NCI-H510A (cell line): ENCODE measurements at regions not wholly inside any gene's neighbourhood (a gene's known extent, or its start where the extent isn't known, plus 50 kb on each side); places are given as distances from the start of the nearest gene placed in this dataset.

Source experiments
- DNase-seq: peaks from one replicate; lab custom pipeline; 2025; lab: John Stamatoyannopoulos, UW

DNA sequence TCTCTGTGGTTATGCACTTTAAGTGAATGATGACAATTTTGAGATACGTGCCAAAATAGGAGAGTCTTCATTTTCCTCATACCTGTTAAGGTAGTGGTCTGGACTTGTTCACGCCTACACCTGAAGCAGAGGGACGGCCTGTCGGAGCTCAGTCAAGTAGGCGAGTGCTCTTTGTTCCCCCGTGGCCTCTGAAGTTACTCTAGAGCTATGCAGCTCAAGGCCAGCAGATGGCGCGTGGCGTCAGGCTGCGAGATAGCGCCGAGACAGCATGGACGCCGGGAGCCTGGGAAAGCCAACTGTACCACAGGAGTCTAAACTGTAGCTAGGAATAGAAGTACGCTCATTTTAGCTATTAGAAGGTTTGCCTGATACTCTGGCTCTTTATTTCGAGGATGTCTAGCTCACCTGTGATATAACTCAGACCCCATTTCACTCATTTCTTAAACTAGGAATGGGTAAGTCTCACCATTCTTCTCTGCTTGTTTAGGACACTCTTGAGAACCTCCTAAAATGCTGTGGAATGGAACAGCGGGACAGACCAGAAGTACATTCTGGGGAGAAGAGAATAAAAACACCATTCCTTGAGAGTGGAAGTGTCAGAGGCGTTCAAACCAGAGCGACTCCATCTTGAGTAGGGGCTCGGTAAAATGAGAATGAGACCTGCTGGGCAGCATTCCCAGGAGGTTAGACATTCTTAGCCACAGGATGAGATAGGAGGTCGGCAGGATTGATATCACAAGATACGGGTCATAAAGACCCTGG lies 267.4 kb upstream of the HMGA2 start:
- DNase-seq: peak; percentile 49

DNA sequence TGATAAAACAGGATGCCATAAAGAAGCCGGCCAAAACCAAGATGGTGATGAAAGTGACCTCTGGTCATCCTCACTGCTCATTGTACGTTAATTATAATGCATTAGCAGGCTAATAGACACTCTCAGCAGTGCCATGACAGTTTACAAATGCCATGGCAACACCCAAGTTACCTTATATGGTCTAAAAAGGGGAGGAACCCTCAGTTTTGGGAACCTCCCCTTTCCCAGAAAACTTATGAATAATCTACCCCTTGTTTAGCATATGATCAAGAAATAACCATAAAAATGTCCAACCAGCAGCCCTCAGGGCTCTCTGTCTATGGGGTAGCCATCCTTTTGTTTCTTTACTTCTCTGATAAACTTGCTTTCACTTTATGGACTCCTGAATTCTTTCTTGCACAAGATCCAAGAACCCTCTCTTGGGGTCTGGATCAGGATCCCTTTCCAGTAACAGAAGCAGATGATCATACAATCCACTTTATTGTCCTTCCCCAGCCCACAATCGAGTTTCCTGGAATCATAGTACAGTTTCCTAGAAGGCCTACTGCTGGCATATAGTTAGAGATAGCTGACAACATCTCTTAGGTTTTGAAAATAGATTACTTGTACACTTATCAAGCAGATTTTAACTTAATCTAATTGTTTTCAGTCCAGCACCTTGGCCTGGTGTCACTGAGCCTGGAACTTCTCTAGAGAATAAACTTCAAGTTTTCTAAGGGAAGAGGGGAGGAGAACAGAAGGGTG lies 266.7 kb upstream of the HMGA2 start:
- DNase-seq: no peak

DNA sequence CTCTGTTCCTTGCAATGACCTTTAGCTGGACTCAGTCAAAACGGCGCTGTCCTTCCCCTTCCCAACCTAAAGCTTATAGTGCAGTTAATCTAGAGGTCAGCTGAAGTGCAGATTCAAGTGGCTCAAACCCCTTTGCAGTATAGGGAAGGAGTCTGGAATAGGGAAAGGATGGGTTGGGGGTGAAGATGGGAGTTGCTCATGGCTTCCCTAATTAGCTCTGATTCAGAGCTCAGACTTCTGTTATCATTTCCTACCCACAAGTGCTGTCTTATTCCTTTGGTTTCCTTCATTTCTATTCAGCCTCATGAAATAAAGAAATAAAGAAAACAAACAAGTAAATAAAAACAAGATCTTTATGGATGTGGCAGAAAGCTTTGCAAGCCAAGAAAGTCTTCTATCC lies 264.0 kb upstream of the HMGA2 start:
- DNase-seq: no peak

DNA sequence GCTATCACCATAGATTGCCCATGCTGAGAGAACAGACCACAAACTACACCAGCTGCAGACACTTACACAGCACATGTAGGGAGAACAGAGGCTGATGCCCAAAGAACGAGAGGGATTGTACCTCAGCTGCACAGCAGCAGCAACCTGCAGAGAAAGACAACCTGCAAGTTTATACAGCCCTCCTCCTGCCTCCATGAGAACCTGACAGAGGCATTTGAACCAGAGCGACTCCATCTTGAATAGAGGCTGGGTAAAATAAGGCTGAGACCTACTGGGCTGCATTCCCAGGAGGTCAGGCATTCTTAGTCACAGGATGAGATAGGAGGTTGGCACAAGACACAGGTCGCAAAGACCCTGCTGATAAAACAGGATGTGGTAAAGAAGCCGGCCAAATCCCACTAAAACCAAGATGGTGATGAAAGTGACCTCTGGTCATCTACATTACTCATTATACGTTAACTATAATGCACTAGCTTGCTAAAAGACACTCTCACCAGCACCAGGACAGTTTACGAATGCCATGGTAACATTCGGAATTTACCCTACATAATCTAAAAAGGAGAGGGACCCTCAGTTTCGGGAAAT lies 262.4 kb upstream of the HMGA2 start:
- no peak for DNase-seq

DNA sequence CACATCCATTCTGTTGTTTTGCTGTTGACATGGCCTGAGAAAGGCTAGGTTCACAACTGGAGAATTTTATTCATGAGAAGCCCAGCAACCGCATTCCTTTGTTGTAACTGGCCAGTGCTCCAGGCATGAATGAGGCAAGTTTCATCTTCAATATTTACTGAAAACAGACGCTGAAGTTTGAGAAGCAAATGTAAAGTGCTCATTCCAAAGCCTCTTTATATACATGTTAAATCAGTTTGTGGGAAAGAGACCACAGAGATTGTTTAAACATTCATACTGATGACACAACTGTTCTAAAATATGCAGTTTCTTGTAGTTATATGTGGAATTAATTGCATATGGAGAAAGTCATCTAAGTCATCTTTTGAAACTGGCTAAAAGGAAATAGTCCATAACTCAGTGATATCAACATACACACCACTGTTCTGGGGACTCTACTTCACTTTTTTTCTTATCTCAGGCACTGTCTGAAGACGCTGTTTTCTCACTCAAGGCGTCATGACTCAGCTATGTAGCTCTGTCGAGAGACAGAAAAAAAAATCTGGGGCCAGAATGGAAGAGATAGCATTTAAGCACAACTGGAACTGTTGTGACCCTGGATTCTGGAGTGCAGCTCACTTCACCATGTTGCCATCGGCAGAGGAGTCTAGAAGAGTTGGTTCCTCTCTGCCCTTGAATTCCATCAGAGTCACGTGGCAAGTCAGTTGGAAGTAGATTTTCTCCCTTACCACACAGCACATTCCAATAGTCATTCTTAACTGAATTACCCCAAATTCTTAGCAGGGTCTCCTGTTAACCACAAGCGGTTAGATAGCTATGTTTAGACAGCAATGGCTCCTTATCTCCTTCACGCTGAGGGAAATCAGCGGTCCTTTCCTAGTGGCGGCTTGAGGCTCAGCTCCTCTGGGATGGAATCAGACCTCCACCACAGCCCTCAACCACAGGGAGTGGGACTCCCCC lies 258.4 kb upstream of the HMGA2 start:
- no peak for DNase-seq

DNA sequence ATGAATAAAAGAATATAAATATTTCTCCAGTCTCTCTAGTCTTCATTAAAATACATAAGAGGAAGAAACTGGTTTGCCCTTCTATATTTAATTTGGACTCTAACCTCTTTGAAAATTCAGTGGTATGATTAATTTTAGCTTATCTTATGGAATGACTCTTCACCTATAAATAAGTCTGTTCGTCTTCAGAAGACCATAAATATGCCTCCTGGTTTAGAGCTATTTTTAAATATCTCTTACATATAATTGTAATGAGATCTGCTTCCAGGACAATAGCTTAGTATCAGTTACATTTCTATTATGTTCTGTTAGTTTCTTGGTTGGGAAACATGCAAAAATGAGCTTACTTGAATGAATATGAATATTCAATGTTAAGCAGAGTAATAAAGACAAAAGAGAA lies 257.5 kb upstream of the HMGA2 start:
- DNase-seq: no peak

DNA sequence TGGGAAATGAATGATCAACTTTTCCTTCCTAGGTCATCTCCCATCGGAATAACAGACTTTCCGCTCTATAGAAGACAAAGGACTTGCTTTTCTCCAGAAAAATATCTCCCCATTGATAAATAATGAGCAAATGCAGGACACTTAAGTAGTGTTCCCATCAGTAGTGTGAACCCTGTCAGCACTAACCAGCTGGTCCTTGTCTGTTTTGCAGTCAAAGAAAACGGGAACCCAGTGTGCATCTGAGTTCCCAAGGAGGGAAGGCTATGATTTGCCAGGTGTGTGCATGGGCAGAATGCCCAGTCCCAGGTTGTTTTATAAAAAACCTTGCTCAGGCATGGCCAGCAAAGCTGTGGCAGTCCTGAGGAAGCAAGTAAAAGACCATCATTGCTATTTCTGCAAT lies 256.5 kb upstream of the HMGA2 start:
- DNase-seq: no peak

DNA sequence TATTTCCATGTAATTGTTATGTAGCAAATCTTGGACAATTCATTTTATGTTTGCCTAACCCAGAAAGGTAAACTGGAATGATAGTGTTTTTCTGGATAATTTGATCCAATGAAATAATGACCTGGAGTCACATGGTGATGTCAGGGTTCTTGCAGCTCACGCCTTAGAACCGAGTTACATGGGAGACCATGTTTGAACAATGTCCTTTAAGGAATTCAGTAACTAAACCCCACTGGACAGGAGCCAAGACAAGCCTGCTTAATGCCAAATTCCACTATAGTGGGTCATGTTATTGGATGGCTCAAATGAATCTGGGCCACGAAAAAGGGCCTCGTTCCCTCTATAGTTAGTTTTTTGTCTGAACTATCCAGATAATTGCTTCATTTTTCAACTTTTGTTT lies 255.8 kb upstream of the HMGA2 start:
- no peak for DNase-seq

DNA sequence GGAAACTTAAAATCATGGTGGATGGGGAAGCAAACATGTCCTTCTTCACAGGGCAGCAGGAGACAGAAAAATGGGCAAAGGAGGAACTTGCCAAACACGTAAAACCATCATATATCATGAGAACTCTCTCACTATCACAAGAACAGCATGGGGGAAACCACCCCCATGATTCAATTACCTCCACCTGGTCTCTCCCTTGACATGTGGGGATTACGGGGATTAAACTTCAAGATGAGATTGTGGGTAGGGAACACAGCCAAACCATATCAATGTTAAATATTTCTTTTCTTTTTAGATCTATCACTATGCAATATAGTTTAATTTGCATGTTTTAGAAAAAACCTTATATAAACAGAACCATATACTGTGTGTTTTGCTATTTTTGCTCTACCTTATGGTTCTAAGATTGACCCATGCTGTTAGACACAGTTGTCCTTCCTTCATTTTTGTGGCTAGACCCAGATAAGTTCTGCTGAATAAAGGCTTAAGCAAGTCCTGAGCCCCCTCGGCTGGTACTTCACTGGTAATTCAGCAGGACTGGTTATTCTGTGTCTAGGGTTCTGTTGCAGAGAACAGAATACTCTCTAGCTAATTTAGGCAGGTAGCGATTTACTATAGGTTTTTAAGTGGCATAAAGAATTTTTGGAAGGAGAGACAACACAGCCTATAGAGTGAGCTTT lies 253.7 kb upstream of the HMGA2 start:
- no peak for DNase-seq

DNA sequence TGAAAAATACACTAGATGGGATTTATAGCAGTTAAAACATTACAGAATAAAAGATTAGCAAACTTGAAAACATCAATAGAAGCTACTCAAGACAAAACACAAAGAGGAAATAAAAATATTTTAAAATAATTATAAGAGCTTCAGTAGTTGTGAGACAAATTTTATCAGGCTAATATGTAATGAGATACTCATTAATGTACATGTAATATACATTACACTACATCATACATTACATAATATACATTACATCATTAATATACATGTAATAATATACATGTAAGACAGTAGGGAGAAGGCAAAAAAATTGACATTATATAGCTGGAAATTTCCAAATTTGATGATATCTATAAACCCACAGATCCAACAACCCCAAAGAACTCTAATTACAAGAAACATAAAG lies 249.4 kb upstream of the HMGA2 start:
- no peak for DNase-seq

DNA sequence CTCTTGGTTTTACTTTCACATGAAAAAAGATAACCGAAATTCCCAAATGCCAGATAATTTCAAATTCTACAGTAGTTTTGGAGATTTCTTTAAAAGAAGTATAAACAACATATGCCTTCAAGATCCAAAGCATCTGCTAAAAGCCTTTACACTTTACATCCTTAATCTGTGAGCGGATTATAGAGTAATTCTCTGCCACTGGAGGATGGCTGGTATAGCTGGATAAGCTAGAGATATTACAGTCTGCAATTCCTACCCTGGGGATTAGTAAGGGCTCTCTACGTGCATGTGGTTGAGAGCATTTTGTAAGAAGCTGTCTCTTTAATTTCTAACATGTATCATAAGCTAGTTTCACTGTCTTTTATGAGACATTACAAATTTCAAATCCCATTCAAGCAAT lies 240.3 kb upstream of the HMGA2 start:
- DNase-seq: no peak

DNA sequence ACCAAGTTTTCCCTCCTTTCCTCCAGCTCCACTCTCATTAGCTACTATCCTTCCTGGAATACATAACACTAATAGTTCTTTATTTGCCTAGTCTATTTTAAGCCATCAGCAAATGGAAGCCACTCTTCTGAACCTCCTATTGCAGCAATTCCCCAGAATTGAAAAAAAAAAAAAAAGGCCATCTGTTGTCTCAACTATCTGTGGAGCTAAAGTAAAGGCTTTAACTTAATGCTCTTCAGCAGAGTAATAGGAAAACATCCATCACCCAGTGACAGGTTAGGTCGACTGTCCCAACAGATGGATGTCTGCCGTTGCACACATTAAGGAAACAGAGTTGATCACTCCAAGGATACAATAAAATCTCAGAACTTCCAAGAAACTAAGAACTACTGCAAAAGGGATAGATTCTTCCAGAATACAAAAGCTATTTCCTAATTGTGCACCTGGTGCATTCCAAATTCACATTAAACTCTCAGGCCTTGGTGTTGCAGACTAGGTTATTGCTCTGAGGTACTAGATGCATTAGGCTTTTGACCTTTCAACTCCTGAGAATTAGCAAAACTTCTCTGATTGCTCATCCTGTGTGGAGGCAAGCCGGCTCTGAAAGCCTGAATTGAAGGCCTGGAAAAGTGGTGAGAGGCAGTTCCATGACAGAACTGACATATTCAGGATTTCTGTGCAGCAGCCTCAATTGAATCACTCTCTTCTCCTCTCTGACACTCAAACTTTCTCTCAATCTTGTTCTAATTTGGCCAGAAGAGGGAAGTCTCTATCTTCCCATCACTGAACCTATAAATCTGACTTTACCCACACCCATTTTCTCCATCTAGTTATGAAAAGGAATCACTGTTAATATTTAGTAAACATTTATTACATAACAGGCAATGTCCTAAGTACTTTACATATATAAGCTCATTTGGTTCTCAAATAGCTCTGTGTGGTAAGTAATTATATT lies 238.4 kb upstream of the HMGA2 start:
- DNase-seq: no peak

DNA sequence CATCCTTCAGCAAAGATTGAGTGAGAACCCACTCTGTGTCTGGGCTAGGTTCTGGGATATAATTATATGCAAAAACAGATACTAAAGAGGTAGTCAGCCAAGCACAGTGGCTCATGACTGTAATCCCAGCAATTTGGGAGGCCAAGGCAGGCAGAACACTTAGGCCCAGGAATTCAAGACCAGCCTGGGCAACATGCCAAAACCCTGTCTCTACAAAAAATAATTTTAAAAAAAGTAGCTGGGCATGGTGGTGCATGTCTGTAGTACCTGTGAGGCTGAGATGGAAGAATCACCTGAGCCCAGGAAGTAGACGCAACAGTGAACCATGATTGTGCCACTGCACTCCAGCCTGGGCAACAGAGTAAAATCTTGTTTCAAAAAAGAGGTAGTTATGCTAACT lies 237.5 kb upstream of the HMGA2 start:
- DNase-seq: no peak

DNA sequence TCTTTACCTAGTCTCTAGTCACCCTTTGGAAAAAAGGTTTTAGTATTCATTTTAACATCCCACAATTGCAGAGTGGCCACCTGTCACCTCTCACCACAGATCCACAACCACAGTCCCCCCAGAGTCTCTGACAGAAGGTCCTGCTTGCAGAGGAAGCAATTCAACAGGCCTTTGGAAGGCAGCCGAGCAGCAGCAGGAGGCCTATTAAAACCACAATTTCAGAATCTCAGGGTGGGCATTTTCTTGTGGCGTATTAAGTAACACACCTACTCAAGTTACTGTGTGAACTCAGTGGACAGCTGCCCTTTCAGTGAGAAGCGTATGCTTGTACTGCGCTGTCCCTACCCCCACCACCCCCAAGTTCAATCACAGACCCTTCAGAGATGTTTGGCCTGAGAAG lies 234.0 kb upstream of the HMGA2 start:
- DNase-seq: no peak

DNA sequence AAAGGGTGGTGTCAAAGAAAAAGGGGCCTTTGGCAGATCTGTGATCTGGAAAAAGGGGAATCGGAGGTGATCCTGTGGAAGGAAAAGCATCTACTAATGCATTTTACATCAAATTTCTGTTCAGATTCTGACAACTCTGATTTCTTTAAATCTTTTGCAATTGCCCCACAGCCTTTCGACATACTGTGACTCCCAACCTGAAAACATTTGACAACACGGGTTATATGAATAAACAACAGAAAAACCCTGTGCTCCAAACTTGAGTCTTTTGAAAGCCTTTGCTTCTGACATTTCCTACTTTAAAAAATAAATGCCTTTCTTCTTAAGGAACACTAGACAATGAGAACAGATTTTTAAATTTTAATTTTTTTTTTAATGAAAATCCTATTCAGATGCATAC lies 231.9 kb upstream of the HMGA2 start:
- no peak for DNase-seq

DNA sequence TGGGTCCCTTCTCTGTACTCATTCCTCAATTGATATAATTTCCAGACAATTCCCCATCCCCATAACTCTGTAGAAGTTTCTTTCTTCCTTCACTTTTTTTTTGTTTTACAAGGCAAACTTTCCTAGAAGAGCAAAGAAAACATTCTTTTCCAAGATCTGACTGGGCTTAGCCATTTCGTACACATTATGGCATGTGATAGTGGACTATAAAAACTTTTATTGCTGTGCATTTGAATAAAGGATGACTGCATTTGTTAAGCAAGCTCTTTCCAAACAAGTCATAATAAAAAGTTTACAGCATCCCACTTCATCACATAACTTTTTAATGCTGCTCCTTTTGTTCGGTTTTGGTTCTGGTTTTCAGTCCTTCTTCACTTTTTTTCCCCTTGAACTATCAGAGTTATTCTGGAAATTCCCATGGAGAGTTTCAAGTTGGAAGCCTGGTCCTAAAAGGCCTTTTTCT lies 231.0 kb upstream of the HMGA2 start:
- DNase-seq: no peak

DNA sequence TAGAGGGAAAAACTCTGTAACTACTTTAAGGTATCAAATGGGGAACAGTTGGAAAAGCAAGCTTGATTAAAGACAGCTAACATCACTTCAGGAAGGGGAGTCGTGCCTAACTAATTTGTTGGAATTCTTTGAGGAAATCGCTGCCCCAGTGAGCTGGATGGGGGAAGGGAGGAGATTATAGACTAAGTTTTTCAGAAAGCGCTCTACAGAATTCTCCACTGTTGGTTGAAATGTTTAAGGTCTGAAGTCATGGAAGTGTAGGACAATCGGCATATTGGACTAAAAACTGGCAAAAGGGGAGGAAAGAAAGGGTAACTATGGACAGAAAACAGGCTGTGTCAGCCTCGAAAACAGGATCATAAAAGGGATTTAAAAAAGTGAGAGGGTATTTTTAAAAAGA lies 229.9 kb upstream of the HMGA2 start:
- DNase-seq: no peak

DNA sequence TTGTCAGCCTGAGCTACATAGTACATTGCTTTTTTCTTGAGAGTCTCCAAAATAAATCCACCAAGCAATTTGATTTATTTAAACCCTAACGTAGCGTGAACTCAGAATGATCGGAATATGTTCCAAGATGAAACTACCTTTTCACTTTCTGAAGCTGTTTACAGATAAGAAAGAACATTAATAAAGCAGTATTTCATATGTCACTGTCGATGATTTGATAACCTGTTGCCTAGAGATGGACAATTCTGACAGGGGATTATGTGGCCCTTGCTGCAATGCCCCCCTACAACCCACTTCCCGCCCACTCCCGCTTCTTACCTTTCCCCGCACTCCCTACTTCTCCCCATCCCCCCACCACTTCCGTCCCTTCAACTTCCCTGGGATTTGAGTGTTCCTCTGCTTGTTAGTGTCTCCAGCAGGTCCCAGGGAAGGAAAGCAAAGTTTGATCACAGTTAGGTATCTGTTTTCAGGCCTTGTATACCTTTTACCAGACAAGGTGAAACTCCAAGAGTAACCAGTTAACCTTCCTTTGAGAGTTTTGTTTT lies 229.2 kb upstream of the HMGA2 start:
- DNase-seq: no peak

DNA sequence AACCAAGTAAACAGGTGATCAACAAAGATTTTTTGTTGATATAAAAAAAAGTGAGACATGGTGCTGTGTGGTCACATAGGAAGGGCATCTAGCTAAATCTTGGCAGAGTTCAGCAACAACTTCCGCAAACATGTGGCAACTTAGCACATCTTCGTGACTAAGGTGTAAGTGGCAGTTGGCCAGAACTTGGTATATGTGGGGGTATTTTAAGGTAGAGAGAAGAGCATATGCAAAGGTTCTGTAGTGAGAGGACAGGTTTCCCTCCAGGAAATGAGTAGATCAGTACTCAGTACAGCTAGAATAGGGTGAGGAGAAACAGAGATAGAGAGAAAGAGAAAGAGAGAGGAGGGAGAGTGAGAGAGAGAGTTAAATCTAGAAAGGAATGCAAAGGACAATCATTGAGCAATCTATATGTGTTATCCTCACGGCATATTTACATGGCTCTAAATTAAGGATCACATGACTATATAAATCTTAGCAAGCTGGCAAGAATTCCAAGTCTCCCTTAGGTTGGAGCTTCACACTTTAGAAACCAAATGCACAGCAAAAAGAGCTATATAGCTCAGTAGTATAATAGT lies 227.7 kb upstream of the HMGA2 start:
- no peak for DNase-seq

DNA sequence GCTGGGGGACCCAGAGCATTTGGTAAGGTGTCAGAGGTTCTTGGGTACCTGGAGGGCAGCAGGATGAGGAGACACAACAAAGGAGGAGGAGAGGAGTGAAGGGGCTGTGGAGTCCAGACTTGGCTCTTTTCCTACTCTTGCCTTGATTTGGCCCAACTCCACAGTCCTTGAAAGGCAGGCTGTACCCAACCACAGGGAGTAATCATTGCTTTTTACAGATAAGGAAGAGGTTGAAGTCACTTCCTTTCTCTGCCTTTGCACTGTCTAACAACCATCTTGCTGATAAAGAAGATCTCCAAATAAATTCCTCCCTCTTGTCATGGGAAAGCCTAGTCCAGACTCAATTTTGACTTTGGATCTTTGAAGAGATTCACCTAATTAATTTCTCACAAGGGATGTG lies 226.8 kb upstream of the HMGA2 start:
- no peak for DNase-seq
